HepG2 (cell line): ENCODE measurements at regions not wholly inside any gene's neighbourhood (a gene's known extent, or its start where the extent isn't known, plus 50 kb on each side); places are given as distances from the start of the nearest gene placed in this dataset.

ENCODE experiments used
- ATAC-seq: fragments of 200-7000 bp; cut with Tn5 transposase; 3 replicates; pipeline ENCODE4 v1.9.1; 2020; ENCODE audit warnings: mild to moderate bottlenecking, moderate library complexity
- BruUV-seq: library from RNA; stranded (reverse); fragments of 400-500 nt; replicated peaks from 2 replicates; lab custom pipeline; 2021; lab: Mats Ljungman, UMichigan
- CTCF ChIA-PET: fragments of 300-600 bp; formaldehyde crosslinking; extraction: SDS; loops from one replicate; lab custom pipeline; 2021; ENCODE audit warnings: low total read pairs, inconsistent platforms, low intra/inter-chr PET ratio; lab: Yijun Ruan, JAX
- POLR2A ChIA-PET: fragments of 350-600 bp; sonication (Branson Sonifier 250); formaldehyde crosslinking; loops from one replicate; lab custom pipeline; 2020; ENCODE audit warnings: antibody characterized with exemption, inconsistent platforms; lab: Yijun Ruan, JAX
- DNase-seq: peaks from one replicate; pipeline ENCODE4 v3.0.0-alpha.2; 2015; ENCODE audit warnings: low spot score
- FAIRE-seq: peaks from 3 replicates; lab custom pipeline; 2011; peaks lifted over from hg19 to GRCh38; lab: Jason Lieb, UNC
- H2AFZ ChIP-seq: one replicate; pipeline ENCODE4 v1.6.1; 2011; ENCODE audit warnings: low read length, inconsistent platforms
- H3K27ac ChIP-seq: fragments of 300-600 bp; 3 replicates; pipeline ENCODE4 v1.8.0; 2011; ENCODE audit warnings: mixed run types, mild to moderate bottlenecking, mixed read lengths, low read length, inconsistent platforms; ENCODE audit not compliant: insufficient read depth; ENCODE audit errors: extremely low read length
- H3K27me3 ChIP-seq, 2 experiments: fragments of 200-600 bp in 1 of 2; 2 replicates in 1 of 2; 3 replicates in 1 of 2; pipeline versions ENCODE4 v1.6.0 to v1.8.0; 2011; ENCODE audit warnings: low read length in 2 of 2, mild to moderate bottlenecking in 2 of 2, moderate library complexity in 2 of 2, inconsistent platforms in 1 of 2; ENCODE audit not compliant: insufficient read depth in 2 of 2, control insufficient read depth in 1 of 2
- H3K36me3 ChIP-seq, 2 experiments: fragments of 200-600 bp in 1 of 2; replicated peaks in 1 of 2; 2 replicates in 1 of 2; 3 replicates in 1 of 2; pipeline versions ENCODE4 v1.5.1 to v1.8.0; 2011; ENCODE audit warnings: low read length in 2 of 2, inconsistent platforms in 1 of 2; ENCODE audit not compliant: insufficient read depth in 2 of 2, control insufficient read depth in 1 of 2
- H3K4me1 ChIP-seq: 2 replicates; pipeline ENCODE4 v1.5.1; 2012; ENCODE audit warnings: low read length, inconsistent platforms; ENCODE audit not compliant: insufficient read depth
- H3K4me2 ChIP-seq: 2 replicates; pipeline ENCODE4 v1.6.0; 2011; ENCODE audit warnings: low read depth, low read length, inconsistent platforms
- H3K4me3 ChIP-seq, 3 experiments: fragments of 200-600 bp in 1 of 3; sonication (generic), shearing (Covaris generic) in 1 of 3; replicated peaks in 1 of 3; 2 replicates each; pipeline ENCODE4 v1.5.1; 2011 to 2016; ENCODE audit warnings: low read length in 3 of 3, inconsistent platforms in 2 of 3, low read depth in 2 of 3, mild to moderate bottlenecking in 2 of 3, control low read depth in 1 of 3, mixed read lengths in 1 of 3; ENCODE audit not compliant: insufficient read depth in 1 of 3
- H3K79me2 ChIP-seq: one replicate; pipeline ENCODE4 v1.6.1; 2011; ENCODE audit warnings: low read length, inconsistent platforms; ENCODE audit not compliant: insufficient read depth
- H3K9ac ChIP-seq: 2 replicates; pipeline ENCODE4 v1.6.0; 2011; ENCODE audit warnings: mild to moderate bottlenecking, low read depth, low read length, inconsistent platforms; ENCODE audit not compliant: insufficient read depth
- H3K9me3 ChIP-seq: 2 replicates; pipeline ENCODE4 v1.5.1; 2012; ENCODE audit warnings: mild to moderate bottlenecking, low read length
- H4K20me1 ChIP-seq: 2 replicates; pipeline ENCODE4 v1.6.0; 2011; ENCODE audit warnings: inconsistent platforms, mild to moderate bottlenecking, low read length, moderate library complexity; ENCODE audit not compliant: insufficient read depth
- FOXJ3 ChIP-seq: sonication (generic); formaldehyde crosslinking; IDR thresholded peaks from 2 replicates; pipeline ENCODE4 v1.4.0; 2020; ENCODE audit warnings: missing genetic modification reagents, mild to moderate bottlenecking, borderline replicate concordance
- FOXP1 ChIP-seq, 2 experiments: fragments of 450-650 bp in 1 of 2; IDR thresholded peaks; 2 replicates each; pipeline ENCODE4 v1.6.1; 2017 to 2018; ENCODE audit warnings: antibody characterized with exemption in 1 of 2
- NFATC3 ChIP-seq: sonication (generic); formaldehyde crosslinking; IDR thresholded peaks from 2 replicates; pipeline ENCODE4 v1.5.1; 2020; ENCODE audit warnings: mild to moderate bottlenecking, missing genetic modification reagents
- PHF21A ChIP-seq: sonication (generic); formaldehyde crosslinking; IDR thresholded peaks from 2 replicates; pipeline ENCODE4 v1.5.0; 2020; ENCODE audit warnings: mild to moderate bottlenecking, missing genetic modification reagents
- RARG ChIP-seq: sonication (generic); formaldehyde crosslinking; IDR thresholded peaks from 2 replicates; pipeline ENCODE4 v1.4.0; 2020; ENCODE audit warnings: low read depth, mild to moderate bottlenecking, missing genetic modification reagents
- RBM22 ChIP-seq: fragments of 200-400 bp; formaldehyde crosslinking; optimal IDR thresholded peaks from 2 replicates; pipeline ENCODE3; 2017; ENCODE audit warnings: mild to moderate bottlenecking, low read length, moderate library complexity
- TERF1 ChIP-seq: sonication (generic); formaldehyde crosslinking; IDR thresholded peaks from 2 replicates; pipeline ENCODE4 v1.8.0; 2022; ENCODE audit warnings: mild to moderate bottlenecking, missing genetic modification reagents, moderate library complexity
- ZNF136 ChIP-seq: sonication (generic); formaldehyde crosslinking; IDR thresholded peaks from 2 replicates; pipeline ENCODE4 v1.8.1; 2022; ENCODE audit warnings: low read depth, mild to moderate bottlenecking, moderate library complexity, missing genetic modification reagents
- ZNF17 ChIP-seq: sonication (generic); formaldehyde crosslinking; IDR thresholded peaks from 2 replicates; pipeline ENCODE4 v1.5.0; 2020; ENCODE audit warnings: mild to moderate bottlenecking, missing genetic modification reagents
- ZNF576 ChIP-seq: sonication (generic); formaldehyde crosslinking; IDR thresholded peaks from 2 replicates; pipeline ENCODE4 v1.4.0; 2020; ENCODE audit warnings: mild to moderate bottlenecking, missing genetic modification reagents
- ZNF740 ChIP-seq: sonication (generic); formaldehyde crosslinking; IDR thresholded peaks from 2 replicates; pipeline ENCODE4 v1.4.0; 2020; ENCODE audit warnings: missing genetic modification reagents
- ZNF761 ChIP-seq: sonication (generic); formaldehyde crosslinking; conservative IDR thresholded peaks from 2 replicates; pipeline ENCODE4 v1.4.0; 2020; ENCODE audit warnings: mild to moderate bottlenecking, missing genetic modification reagents
- ZNF891 ChIP-seq: sonication (generic); formaldehyde crosslinking; IDR thresholded peaks from 2 replicates; pipeline ENCODE4 v1.5.0; 2020; ENCODE audit warnings: mild to moderate bottlenecking, missing genetic modification reagents
- WGBS: methylation state at CpG from one replicate; pipeline ENCODE4 v1.1.6; 2017; ENCODE audit warnings: low lambda C conversion rate; 5-methylcytosine and 5-hydroxymethylcytosine counted together
- in situ Hi-C: cut with HindIII; loops from 2 replicates; pipeline ENCODE4 v1.10.0; 2017; ENCODE audit warnings: low pct_unique_long_range_greater_than_20kb; ENCODE audit not compliant: extremely low pct_ligation_motif_present
- intact Hi-C: fragments of 100-400 bp; cut with micrococcal nuclease; formaldehyde crosslinking; loops from one replicate; pipeline ENCODE4 v1.10.0; 2022; ENCODE audit not compliant: unreplicated experiment

- TF ChIP-seq NFATC3 (no peak), RBM22 (no peak), ZNF891 (CRISPR knock-in tag) (no peak)
Observed at GRCh38 chr12:102609996-102610395, 129.6 kb upstream of the IGF1 start (continued).

GRCh38 chr12:102603021-102603420, 122.7 kb upstream of the IGF1 start:
- CTCF ChIA-PET = no interaction called here
- H3K27me3 ChIP-seq = no peaks in the 10 kb centered on the region; a peak in 1 of 5 replicates
- intact Hi-C loops = no loop called here

More at GRCh38 chr12:102603021-102603420, 122.7 kb upstream of the IGF1 start:
- Histone ChIP-seq H3K4me1 (no peaks in the 10 kb centered on the region), H3K9ac (no peak overlapping the region), H3K36me3 (no peaks in the 10 kb centered on the region), H3K79me2 (no peaks in the 10 kb centered on the region), H3K4me3 (no peak overlapping the region), H3K27ac (no peak overlapping the region), H2AFZ (no peak overlapping the region), H3K9me3 (no peaks in the 10 kb centered on the region), H3K4me2 (no peak overlapping the region), H4K20me1 (no peaks in the 10 kb centered on the region)
- 0% methylated on average over 2 of the region's 2 CpGs for WGBS
- POLR2A ChIA-PET = no interaction called here
- ATAC-seq = no peak
- BruUV-seq = no TSS peak
- no peak for TF ChIP-seq FOXP1 (IDR thresholded peaks at IDR 0.05)
- TF ChIP-seq FOXP1 (CRISPR knock-in tag; IDR thresholded peaks at IDR 0.05) = no peak
- no peak for TF ChIP-seq ZNF17 (CRISPR knock-in tag)
- TF ChIP-seq ZNF136 = no peak
- TF ChIP-seq RARG (CRISPR knock-in tag) = no peak
- no peak for TF ChIP-seq ZNF576
- TF ChIP-seq ZNF740 (CRISPR knock-in tag) = no peak
- TF ChIP-seq PHF21A (CRISPR knock-in tag) = no peak
- TF ChIP-seq TERF1 (CRISPR knock-in tag) = no peak
- no peak for TF ChIP-seq FOXJ3
- no peak for TF ChIP-seq ZNF761 (CRISPR knock-in tag)
- in situ Hi-C loops = no loop called here
- FAIRE-seq = no peak
- no peak for DNase-seq
